ENCODE measurements at regions not wholly inside any gene's neighbourhood (a gene's known extent, or its start where the extent isn't known, plus 50 kb on each side); places are given as distances from the start of the nearest gene placed in this dataset.

DNA sequence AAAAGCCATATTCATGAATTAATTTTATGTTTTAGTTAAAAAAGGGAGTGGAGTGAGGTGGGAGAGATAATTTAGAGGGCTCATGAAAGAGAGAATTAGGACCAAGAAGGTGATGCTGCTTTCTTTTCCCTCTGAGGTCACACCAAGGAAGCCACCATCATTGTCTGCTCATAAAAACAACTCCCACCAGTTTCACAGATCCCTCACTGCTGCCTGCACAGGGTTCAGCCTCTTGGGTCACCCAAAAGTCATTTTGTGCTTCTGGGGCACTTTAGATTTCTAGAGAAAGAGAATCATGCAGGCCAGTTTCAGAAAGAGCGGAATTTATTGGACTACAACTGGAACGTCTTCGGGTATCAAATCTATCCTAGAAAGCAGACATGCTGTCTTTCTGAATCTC lies 241.4 kb upstream of the EOMES start:
- no peak for ATAC-seq (ENCODE audit: insufficient read depth, low FRiP score)
- H3K9me3 ChIP-seq (ENCODE audit: control insufficient read depth in 4 of 4, insufficient read depth in 3 of 4, low read length in 3 of 4): no peaks in the 10 kb centered on the region
- no peak overlapping the region for H3K4me3 ChIP-seq
- H3K36me3 ChIP-seq (ENCODE audit: control insufficient read depth in 4 of 4, insufficient read depth in 4 of 4, low read length in 4 of 4): no peaks in the 10 kb centered on the region
- no peak overlapping the region for H3K9ac ChIP-seq (ENCODE audit: insufficient read depth in 1 of 2, low read length in 2 of 2)
- DNase-seq: no peak
- TF ChIP-seq, protein P1, sequence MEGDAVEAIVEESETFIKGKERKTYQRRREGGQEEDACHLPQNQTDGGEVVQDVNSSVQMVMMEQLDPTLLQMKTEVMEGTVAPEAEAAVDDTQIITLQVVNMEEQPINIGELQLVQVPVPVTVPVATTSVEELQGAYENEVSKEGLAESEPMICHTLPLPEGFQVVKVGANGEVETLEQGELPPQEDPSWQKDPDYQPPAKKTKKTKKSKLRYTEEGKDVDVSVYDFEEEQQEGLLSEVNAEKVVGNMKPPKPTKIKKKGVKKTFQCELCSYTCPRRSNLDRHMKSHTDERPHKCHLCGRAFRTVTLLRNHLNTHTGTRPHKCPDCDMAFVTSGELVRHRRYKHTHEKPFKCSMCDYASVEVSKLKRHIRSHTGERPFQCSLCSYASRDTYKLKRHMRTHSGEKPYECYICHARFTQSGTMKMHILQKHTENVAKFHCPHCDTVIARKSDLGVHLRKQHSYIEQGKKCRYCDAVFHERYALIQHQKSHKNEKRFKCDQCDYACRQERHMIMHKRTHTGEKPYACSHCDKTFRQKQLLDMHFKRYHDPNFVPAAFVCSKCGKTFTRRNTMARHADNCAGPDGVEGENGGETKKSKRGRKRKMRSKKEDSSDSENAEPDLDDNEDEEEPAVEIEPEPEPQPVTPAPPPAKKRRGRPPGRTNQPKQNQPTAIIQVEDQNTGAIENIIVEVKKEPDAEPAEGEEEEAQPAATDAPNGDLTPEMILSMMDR (IDR thresholded peaks at IDR 0.05; ENCODE audit: control extremely low read depth, extremely low read depth): no peak
- no peaks in the 10 kb centered on the region for H3K27me3 ChIP-seq (ENCODE audit: control insufficient read depth in 3 of 3, insufficient read depth in 3 of 3, low read length in 2 of 3)
- H3K27ac ChIP-seq (ENCODE audit: low read depth in 1 of 2, low read length in 1 of 2): no peak overlapping the region
- 89 to 93% methylated on average over 3 of the region's 3 CpGs for WGBS, 2 donors
- H3K4me1 ChIP-seq (ENCODE audit: control insufficient read depth in 5 of 5, insufficient read depth in 5 of 5, low read length in 5 of 5): no peaks in the 10 kb centered on the region

GRCh38 chr3:27971600-27971999 lies 249.5 kb upstream of the EOMES start:
- TF ChIP-seq, protein P1 (IDR thresholded peaks at IDR 0.05; ENCODE audit: control extremely low read depth, extremely low read depth): no peak
- Histone ChIP-seq H3K36me3 (ENCODE audit: control insufficient read depth in 4 of 4, insufficient read depth in 4 of 4, low read length in 4 of 4) (no peaks in the 10 kb centered on the region), H3K9me3 (ENCODE audit: control insufficient read depth in 4 of 4, insufficient read depth in 3 of 4, low read length in 3 of 4) (no peaks in the 10 kb centered on the region), H3K4me3 (no peak overlapping the region), H3K9ac (ENCODE audit: insufficient read depth in 1 of 2, low read length in 2 of 2) (no peak overlapping the region), H3K27me3 (ENCODE audit: control insufficient read depth in 3 of 3, insufficient read depth in 3 of 3, low read length in 2 of 3) (no peaks in the 10 kb centered on the region), H3K4me1 (ENCODE audit: control insufficient read depth in 5 of 5, insufficient read depth in 5 of 5, low read length in 5 of 5) (peaks cover 0 to 3% (median 0%) of the 10 kb centered on the region in 5 donors), H3K27ac (ENCODE audit: low read depth in 1 of 2, low read length in 1 of 2) (no peak overlapping the region)
- DNase-seq (no peak), ATAC-seq (ENCODE audit: insufficient read depth, low FRiP score) (no peak)
- 67 to 70% methylated on average over 5 of the region's 5 CpGs for WGBS, 2 donors

GRCh38 chr3:27976933-27977332 lies 254.8 kb upstream of the EOMES start:
- Histone ChIP-seq H3K27me3 (ENCODE audit: control insufficient read depth in 3 of 3, insufficient read depth in 3 of 3, low read length in 2 of 3) (no peaks in the 10 kb centered on the region), H3K4me3 (no peak overlapping the region), H3K9ac (ENCODE audit: insufficient read depth in 1 of 2, low read length in 2 of 2) (no peak overlapping the region), H3K27ac (ENCODE audit: low read depth in 1 of 2, low read length in 1 of 2) (no peak overlapping the region), H3K36me3 (ENCODE audit: control insufficient read depth in 4 of 4, insufficient read depth in 4 of 4, low read length in 4 of 4) (no peaks in the 10 kb centered on the region), H3K9me3 (ENCODE audit: control insufficient read depth in 4 of 4, insufficient read depth in 3 of 4, low read length in 3 of 4) (no peaks in the 10 kb centered on the region), H3K4me1 (ENCODE audit: control insufficient read depth in 5 of 5, insufficient read depth in 5 of 5, low read length in 5 of 5) (peaks cover 0 to 3% (median 0%) of the 10 kb centered on the region in 5 donors)
- peak; percentile 41 for ATAC-seq (ENCODE audit: insufficient read depth, low FRiP score)
- TF ChIP-seq, protein P1 (IDR thresholded peaks at IDR 0.05; ENCODE audit: control extremely low read depth, extremely low read depth): no peak
- DNase-seq: no peak
- 35 to 43% methylated on average over 2 of the region's 2 CpGs for WGBS, 2 donors

GRCh38 chr3:27978440-27978839 lies 256.3 kb upstream of the EOMES start:
- H3K27ac ChIP-seq (ENCODE audit: low read depth in 1 of 2, low read length in 1 of 2): no peak overlapping the region
- no peak for ATAC-seq (ENCODE audit: insufficient read depth, low FRiP score)
- no peak for DNase-seq
- H3K9me3 ChIP-seq (ENCODE audit: control insufficient read depth in 4 of 4, insufficient read depth in 3 of 4, low read length in 3 of 4): no peaks in the 10 kb centered on the region
- H3K4me1 ChIP-seq (ENCODE audit: control insufficient read depth in 5 of 5, insufficient read depth in 5 of 5, low read length in 5 of 5): peaks cover 0 to 1% (median 0%) of the 10 kb centered on the region in 5 donors
- WGBS, 2 donors: 82 to 93% methylated on average over 3 of the region's 3 CpGs
- no peak overlapping the region for H3K9ac ChIP-seq (ENCODE audit: insufficient read depth in 1 of 2, low read length in 2 of 2)
- H3K36me3 ChIP-seq (ENCODE audit: control insufficient read depth in 4 of 4, insufficient read depth in 4 of 4, low read length in 4 of 4): no peaks in the 10 kb centered on the region
- no peaks in the 10 kb centered on the region for H3K27me3 ChIP-seq (ENCODE audit: control insufficient read depth in 3 of 3, insufficient read depth in 3 of 3, low read length in 2 of 3)
- TF ChIP-seq, protein P1 (IDR thresholded peaks at IDR 0.05; ENCODE audit: control extremely low read depth, extremely low read depth): no peak
- H3K4me3 ChIP-seq: no peak overlapping the region

Data from lung (tissue), 11 donors.